ENCODE measurements at regions not wholly inside any gene's neighbourhood (a gene's known extent, or its start where the extent isn't known, plus 50 kb on each side); places are given as distances from the start of the nearest gene placed in this dataset.
"Not testable (repeated sequence)": the region's sequence is repeated elsewhere in the genome, so short reads cannot be mapped to it uniquely, and the experiment has no call there.

GRCh38 chr6:170039156-170040114, 251.4 kb downstream of the DLL1 start:
- DNase-seq (ENCODE audit: low read depth, low spot score): no peak
- Histone ChIP-seq H3K27me3 (ENCODE audit: insufficient read depth, insufficient read length) (no peaks in the 10 kb centered on the region), H3K9ac (ENCODE audit: insufficient read length, low read depth) (no peak overlapping the region), H3K36me3 (ENCODE audit: insufficient read depth, insufficient read length, low read length) (no peaks in the 10 kb centered on the region), H3K9me3 (ENCODE audit: insufficient read depth, low read length) (0 out of 2 replicates have a peak, but pooled peaks cover 7% of the 10 kb centered on the region), H3K4me3 (ENCODE audit: insufficient read length, low read depth) (no peak overlapping the region), H3K4me1 (ENCODE audit: insufficient read depth, insufficient read length) (peaks cover 16% of the 10 kb centered on the region)
- no peak for TF ChIP-seq YY1 (IDR thresholded peaks at IDR 0.05; ENCODE audit: insufficient read depth, insufficient read length)
- TF ChIP-seq SUZ12 (IDR thresholded peaks at IDR 0.05; ENCODE audit: extremely low read depth, insufficient read depth, insufficient read length): no peak
- no peak for TF ChIP-seq ZNF274 (IDR thresholded peaks at IDR 0.05; ENCODE audit: low read depth, low read length)

GRCh38 chr6:170038708-170039107, 252.2 kb downstream of the DLL1 start:
- Histone ChIP-seq H3K36me3 (ENCODE audit: insufficient read depth, insufficient read length, low read length) (no peaks in the 10 kb centered on the region), H3K27me3 (ENCODE audit: insufficient read depth, insufficient read length) (no peaks in the 10 kb centered on the region), H3K9me3 (ENCODE audit: insufficient read depth, low read length) (peaks cover 13% of the 10 kb centered on the region; the same call in 1 of the 2 replicates), H3K9ac (ENCODE audit: insufficient read length, low read depth) (no peak overlapping the region), H3K4me1 (ENCODE audit: insufficient read depth, insufficient read length) (peaks cover 16% of the 10 kb centered on the region), H3K4me3 (ENCODE audit: insufficient read length, low read depth) (no peak overlapping the region)
- TF ChIP-seq ZNF274 (IDR thresholded peaks at IDR 0.05; ENCODE audit: low read depth, low read length) (no peak), YY1 (IDR thresholded peaks at IDR 0.05; ENCODE audit: insufficient read depth, insufficient read length) (no peak), SUZ12 (IDR thresholded peaks at IDR 0.05; ENCODE audit: extremely low read depth, insufficient read depth, insufficient read length) (no peak)
- no peak for DNase-seq (ENCODE audit: low read depth, low spot score)

GRCh38 chr6:170038251-170038650, 252.6 kb downstream of the DLL1 start:
- no peak overlapping the region for H3K4me3 ChIP-seq (ENCODE audit: insufficient read length, low read depth)
- H3K4me1 ChIP-seq (ENCODE audit: insufficient read depth, insufficient read length): peaks cover 14% of the 10 kb centered on the region
- no peak overlapping the region for H3K9ac ChIP-seq (ENCODE audit: insufficient read length, low read depth)
- no peaks in the 10 kb centered on the region for H3K36me3 ChIP-seq (ENCODE audit: insufficient read depth, insufficient read length, low read length)
- peaks cover 18% of the 10 kb centered on the region; the same call in 1 of the 2 replicates for H3K9me3 ChIP-seq (ENCODE audit: insufficient read depth, low read length)
- peak; percentile 44 for DNase-seq (ENCODE audit: low read depth, low spot score)
- H3K27me3 ChIP-seq (ENCODE audit: insufficient read depth, insufficient read length): no peaks in the 10 kb centered on the region
- TF ChIP-seq YY1 (IDR thresholded peaks at IDR 0.05; ENCODE audit: insufficient read depth, insufficient read length) (no peak), ZNF274 (IDR thresholded peaks at IDR 0.05; ENCODE audit: low read depth, low read length) (no peak), SUZ12 (IDR thresholded peaks at IDR 0.05; ENCODE audit: extremely low read depth, insufficient read depth, insufficient read length) (no peak)

- DNase-seq (ENCODE audit: low read depth, low spot score): no peak
- peaks cover 19% of the 10 kb centered on the region; the same call in 1 of the 2 replicates for H3K9me3 ChIP-seq (ENCODE audit: insufficient read depth, low read length)
- no peaks in the 10 kb centered on the region for H3K27me3 ChIP-seq (ENCODE audit: insufficient read depth, insufficient read length)
- H3K36me3 ChIP-seq (ENCODE audit: insufficient read depth, insufficient read length, low read length): no peaks in the 10 kb centered on the region
- TF ChIP-seq ZNF274 (IDR thresholded peaks at IDR 0.05; ENCODE audit: low read depth, low read length) (no peak), SUZ12 (IDR thresholded peaks at IDR 0.05; ENCODE audit: extremely low read depth, insufficient read depth, insufficient read length) (no peak), YY1 (IDR thresholded peaks at IDR 0.05; ENCODE audit: insufficient read depth, insufficient read length) (no peak)
- peaks cover 14% of the 10 kb centered on the region for H3K4me1 ChIP-seq (ENCODE audit: insufficient read depth, insufficient read length)
- no peak overlapping the region for H3K4me3 ChIP-seq (ENCODE audit: insufficient read length, low read depth)
- H3K9ac ChIP-seq (ENCODE audit: insufficient read length, low read depth): no peak overlapping the region
These were observed 253.2 kb downstream of the DLL1 start for GRCh38 chr6:170037541-170038250.

- Histone ChIP-seq H3K36me3 (ENCODE audit: insufficient read depth, insufficient read length, low read length) (no peaks in the 10 kb centered on the region), H3K4me1 (ENCODE audit: insufficient read depth, insufficient read length) (peaks cover 14% of the 10 kb centered on the region), H3K9me3 (ENCODE audit: insufficient read depth, low read length) (peaks cover 14% of the 10 kb centered on the region; the same call in 1 of the 2 replicates), H3K9ac (ENCODE audit: insufficient read length, low read depth) (no peak overlapping the region), H3K4me3 (ENCODE audit: insufficient read length, low read depth) (no peak overlapping the region), H3K27me3 (ENCODE audit: insufficient read depth, insufficient read length) (no peaks in the 10 kb centered on the region)
- DNase-seq (ENCODE audit: low read depth, low spot score): no peak
- TF ChIP-seq SUZ12 (IDR thresholded peaks at IDR 0.05; ENCODE audit: extremely low read depth, insufficient read depth, insufficient read length): no peak
- TF ChIP-seq YY1 (IDR thresholded peaks at IDR 0.05; ENCODE audit: insufficient read depth, insufficient read length): no peak
- no peak for TF ChIP-seq ZNF274 (IDR thresholded peaks at IDR 0.05; ENCODE audit: low read depth, low read length)
These were observed 254.0 kb downstream of the DLL1 start for GRCh38 chr6:170036916-170037315.

- not testable (repeated sequence) for H3K9ac ChIP-seq (ENCODE audit: insufficient read length, low read depth); DNase-seq (ENCODE audit: low read depth, low spot score); H3K27me3 ChIP-seq (ENCODE audit: insufficient read depth, insufficient read length); H3K4me3 ChIP-seq (ENCODE audit: insufficient read length, low read depth); H3K36me3 ChIP-seq (ENCODE audit: insufficient read depth, insufficient read length, low read length)
- Histone ChIP-seq H3K9me3 (ENCODE audit: insufficient read depth, low read length) (peaks cover 14% of the 10 kb centered on the region; the same call in 1 of the 2 replicates), H3K4me1 (ENCODE audit: insufficient read depth, insufficient read length) (peaks cover 14% of the 10 kb centered on the region)
These were observed 254.5 kb downstream of the DLL1 start for GRCh38 chr6:170036367-170036766.

- TF ChIP-seq YY1 (IDR thresholded peaks at IDR 0.05; ENCODE audit: insufficient read depth, insufficient read length) (no peak), SUZ12 (IDR thresholded peaks at IDR 0.05; ENCODE audit: extremely low read depth, insufficient read depth, insufficient read length) (no peak), ZNF274 (IDR thresholded peaks at IDR 0.05; ENCODE audit: low read depth, low read length) (no peak)
- Histone ChIP-seq H3K36me3 (ENCODE audit: insufficient read depth, insufficient read length, low read length) (no peaks in the 10 kb centered on the region), H3K9me3 (ENCODE audit: insufficient read depth, low read length) (peaks cover 14% of the 10 kb centered on the region; the same call in 1 of the 2 replicates), H3K4me1 (ENCODE audit: insufficient read depth, insufficient read length) (peaks cover 16% of the 10 kb centered on the region), H3K9ac (ENCODE audit: insufficient read length, low read depth) (peak overlapping the region; percentile 50), H3K4me3 (ENCODE audit: insufficient read length, low read depth) (no peak overlapping the region), H3K27me3 (ENCODE audit: insufficient read depth, insufficient read length) (no peaks in the 10 kb centered on the region)
- DNase-seq (ENCODE audit: low read depth, low spot score): peak; percentile 47
These were observed 255.0 kb downstream of the DLL1 start for GRCh38 chr6:170035901-170036304.

All from NT2/D1 (cell line).